HCT116 (cell line): ENCODE measurements at regions not wholly inside any gene's neighbourhood (a gene's known extent, or its start where the extent isn't known, plus 50 kb on each side); places are given as distances from the start of the nearest gene placed in this dataset.

Experiments used
- CEBPB ChIP-seq: IDR thresholded peaks from 2 replicates; pipeline ENCODE4 v1.6.1; 2012; ENCODE audit warnings: low read depth
- CTCF ChIP-seq, 3 experiments: fragments of 200-600 bp in 1 of 3; sonication (generic) in 1 of 3; IDR thresholded peaks in 2 of 3; conservative IDR thresholded peaks in 1 of 3; 2 replicates each; pipeline ENCODE4 v1.5.1; 2012 to 2017; ENCODE audit warnings: low read depth in 2 of 3, low read length in 2 of 3, antibody characterized with exemption in 1 of 3, borderline replicate concordance in 1 of 3, control low read depth in 1 of 3, mild to moderate bottlenecking in 1 of 3, mixed read lengths in 1 of 3, mixed run types in 1 of 3, moderate library complexity in 1 of 3; ENCODE audit not compliant: insufficient read depth in 1 of 3
- EZH2 ChIP-seq: fragments of 200-600 bp; sonication (generic); IDR thresholded peaks from 2 replicates; pipeline ENCODE4 v1.6.1; 2017; ENCODE audit warnings: antibody characterized with exemption, mixed run types
- JUND ChIP-seq: IDR thresholded peaks from 2 replicates; pipeline ENCODE4 v1.6.1; 2012
- POLR2A ChIP-seq: IDR thresholded peaks from 2 replicates; pipeline ENCODE4 v1.7.0; 2011; ENCODE audit warnings: borderline replicate concordance; ENCODE audit not compliant: insufficient read depth, insufficient read length; ENCODE audit errors: extremely low read depth
- POLR2AphosphoS5 ChIP-seq: IDR thresholded peaks from 2 replicates; pipeline ENCODE4 v1.6.1; 2011; ENCODE audit warnings: mild to moderate bottlenecking, low read depth, low read length, moderate library complexity
- SP1 ChIP-seq: IDR thresholded peaks from 2 replicates; pipeline ENCODE4 v1.6.1; 2012; ENCODE audit warnings: low read depth
- TCF7L2 ChIP-seq: IDR thresholded peaks from 2 replicates; pipeline ENCODE4 v1.7.0; 2011; ENCODE audit warnings: borderline replicate concordance, inconsistent platforms; ENCODE audit not compliant: insufficient read depth, insufficient read length; ENCODE audit errors: extremely low read depth
- YY1 ChIP-seq: IDR thresholded peaks from 2 replicates; pipeline ENCODE4 v1.6.1; 2011; ENCODE audit warnings: low read length, low read depth, moderate library complexity, mild to moderate bottlenecking; ENCODE audit not compliant: insufficient replicate concordance; ENCODE audit errors: extremely low read depth
- ZNF274 ChIP-seq: fragments of 200-500 bp; sonication (Bioruptor generic); IDR thresholded peaks from 2 replicates; pipeline ENCODE4 v1.6.1; 2014; ENCODE audit warnings: mild to moderate bottlenecking, low read depth, low read length, inconsistent platforms

GRCh38 chr14:53880761-53881160, 75.9 kb downstream of the BMP4 start:
- TF ChIP-seq YY1 (no peak), POLR2AphosphoS5 (no peak), ZNF274 (no peak), TCF7L2 (no peak), EZH2 (no peak), POLR2A (no peak), JUND (no peak), CTCF (IDR thresholded peaks at IDR 0.05 in 2 of 3, conservative IDR thresholded peaks at IDR 0.05 in 1 of 3; ENCODE audit: borderline replicate concordance in 1 of 3, insufficient read depth in 1 of 3, low read depth in 2 of 3, low read length in 2 of 3) (no peak), SP1 (no peak), CEBPB (no peak)
